ENCODE measurements at regions not wholly inside any gene's neighbourhood (a gene's known extent, or its start where the extent isn't known, plus 50 kb on each side); places are given as distances from the start of the nearest gene placed in this dataset.

DNA sequence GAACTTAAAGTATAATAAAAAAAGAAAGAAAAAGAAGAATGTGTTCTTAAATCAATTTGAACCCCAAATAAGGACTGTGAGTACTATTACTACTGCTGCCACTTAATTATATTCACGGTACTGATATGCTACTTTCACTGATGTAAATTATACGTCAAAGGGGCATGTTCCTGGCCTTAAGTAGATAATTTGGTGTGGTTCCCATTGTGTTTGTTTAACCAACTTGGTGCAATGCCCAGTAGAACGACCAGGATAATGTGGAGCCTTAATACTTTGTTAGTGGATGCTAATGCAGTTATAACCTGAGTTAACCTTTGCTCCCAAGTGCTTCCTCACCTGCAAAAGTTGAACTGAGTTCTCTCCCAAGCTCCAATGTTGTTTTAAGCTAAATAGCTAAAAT, 142.0 kb downstream of the NR4A2 start:
- H4K91ac ChIP-seq (ENCODE audit: insufficient read length, low read depth, low read length): no peak overlapping the region
- H2BK12ac ChIP-seq (ENCODE audit: insufficient read length, low read depth, low read length): no peak overlapping the region
- no peak overlapping the region for H3K14ac ChIP-seq (ENCODE audit: insufficient read depth, low read length)
- H3K27ac Mint-ChIP-seq: no peak overlapping the region
- H3K56ac ChIP-seq (ENCODE audit: insufficient read length, low read depth, low read length): no peak overlapping the region
- no peak overlapping the region for H2AFZ ChIP-seq (ENCODE audit: low read length)
- H2BK20ac ChIP-seq (ENCODE audit: low read depth, low read length, poor library complexity, severe bottlenecking): no peak overlapping the region
- no peak overlapping the region for H3K9ac ChIP-seq (ENCODE audit: extremely low read depth, insufficient read length, low read length)
- no peak overlapping the region for H4K8ac ChIP-seq (replicated peaks; ENCODE audit: insufficient read length, low read depth, low read length)
- H3K27me3 ChIP-seq (ENCODE audit: insufficient read depth, low read length): no peaks in the 10 kb centered on the region
- DNase-seq: no peak
- H3T11ph ChIP-seq (ENCODE audit: low read length): no peak overlapping the region
- no peaks in the 10 kb centered on the region for H3K9me3 ChIP-seq (ENCODE audit: control insufficient read depth, low read depth, low read length)
- H4K20me1 ChIP-seq (ENCODE audit: control insufficient read depth, insufficient read depth, insufficient read length): no peaks in the 10 kb centered on the region
- no peaks in the 10 kb centered on the region; the same call in 1 of the 2 replicates for H3K4me1 ChIP-seq (ENCODE audit: insufficient read depth, low read length)
- TF ChIP-seq, protein P1, sequence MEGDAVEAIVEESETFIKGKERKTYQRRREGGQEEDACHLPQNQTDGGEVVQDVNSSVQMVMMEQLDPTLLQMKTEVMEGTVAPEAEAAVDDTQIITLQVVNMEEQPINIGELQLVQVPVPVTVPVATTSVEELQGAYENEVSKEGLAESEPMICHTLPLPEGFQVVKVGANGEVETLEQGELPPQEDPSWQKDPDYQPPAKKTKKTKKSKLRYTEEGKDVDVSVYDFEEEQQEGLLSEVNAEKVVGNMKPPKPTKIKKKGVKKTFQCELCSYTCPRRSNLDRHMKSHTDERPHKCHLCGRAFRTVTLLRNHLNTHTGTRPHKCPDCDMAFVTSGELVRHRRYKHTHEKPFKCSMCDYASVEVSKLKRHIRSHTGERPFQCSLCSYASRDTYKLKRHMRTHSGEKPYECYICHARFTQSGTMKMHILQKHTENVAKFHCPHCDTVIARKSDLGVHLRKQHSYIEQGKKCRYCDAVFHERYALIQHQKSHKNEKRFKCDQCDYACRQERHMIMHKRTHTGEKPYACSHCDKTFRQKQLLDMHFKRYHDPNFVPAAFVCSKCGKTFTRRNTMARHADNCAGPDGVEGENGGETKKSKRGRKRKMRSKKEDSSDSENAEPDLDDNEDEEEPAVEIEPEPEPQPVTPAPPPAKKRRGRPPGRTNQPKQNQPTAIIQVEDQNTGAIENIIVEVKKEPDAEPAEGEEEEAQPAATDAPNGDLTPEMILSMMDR (conservative IDR thresholded peaks at IDR 0.05): no peak
- peaks cover 0 to 4% (median 0%) of the 10 kb centered on the region in 3 experiments; a peak in 2 of 7 replicates for H3K36me3 Mint-ChIP-seq (ENCODE audit: insufficient read depth in 1 of 3, low read depth in 3 of 3)
- no peak overlapping the region for H2BK5ac ChIP-seq (ENCODE audit: insufficient read length, low read length)
- H3K4me2 ChIP-seq (ENCODE audit: insufficient read depth, insufficient read length, low read length): no peak overlapping the region
- H4K5ac ChIP-seq (ENCODE audit: insufficient read length, low read depth, low read length): no peak overlapping the region
- no peak overlapping the region for H2BK15ac ChIP-seq (ENCODE audit: low read depth, low read length)
- H3K79me2 ChIP-seq (ENCODE audit: insufficient read depth, low read length): no peaks in the 10 kb centered on the region
- H3K23me2 ChIP-seq (ENCODE audit: insufficient read length, low read depth, low read length, poor library complexity, severe bottlenecking): no peaks in the 10 kb centered on the region
- peaks cover 7 to 11% of the 10 kb centered on the region in 2 experiments for H3K4me1 Mint-ChIP-seq
- no peaks in the 10 kb centered on the region for H3K9me3 Mint-ChIP-seq
- H3K4me3 Mint-ChIP-seq: no peak overlapping the region
- H2BK120ac ChIP-seq (ENCODE audit: low read depth, low read length, poor library complexity, severe bottlenecking): no peak overlapping the region
- no peak overlapping the region for H3K18ac ChIP-seq (ENCODE audit: insufficient read length, low read depth, low read length)
- H3K27ac ChIP-seq (ENCODE audit: insufficient read length, low read depth, low read length): no peak overlapping the region
- no peak overlapping the region for H3K4ac ChIP-seq (ENCODE audit: low read depth, low read length)
- no CpG with 5 or more reads among the region's 3 CpGs for WGBS (ENCODE audit: extremely low coverage, insufficient read length, low lambda C conversion rate)
- no peaks in the 10 kb centered on the region for H3K27me3 Mint-ChIP-seq (ENCODE audit: low read depth)
- H2AK5ac ChIP-seq (ENCODE audit: insufficient read length, low read length): no peak overlapping the region
- H3K79me1 ChIP-seq (ENCODE audit: insufficient read depth, low read depth, low read length, poor library complexity, severe bottlenecking): no peaks in the 10 kb centered on the region
- H3K23ac ChIP-seq (ENCODE audit: insufficient read length, low read depth, low read length): no peak overlapping the region

Measured in H9 (cell line).